ENCODE measurements at regions not wholly inside any gene's neighbourhood (a gene's known extent, or its start where the extent isn't known, plus 50 kb on each side); places are given as distances from the start of the nearest gene placed in this dataset.

GRCh38 chr17:73947281-73947965 lies 256.1 kb upstream of the RPL38 start:
- Histone ChIP-seq H3K9me3 (replicated peaks; ENCODE audit: control insufficient read depth, low read depth, low read length) (no peaks in the 10 kb centered on the region), H3K27me3 (ENCODE audit: control insufficient read depth, insufficient read depth, low read length) (peaks cover 33% of the 10 kb centered on the region), H3K4me3 (ENCODE audit: low read length) (no peak overlapping the region), H3K36me3 (ENCODE audit: control insufficient read depth, insufficient read depth, low read length) (no peaks in the 10 kb centered on the region), H3K4me1 (ENCODE audit: control insufficient read depth, insufficient read depth, low read length) (peaks cover 5% of the 10 kb centered on the region), H3K27ac (ENCODE audit: low read length) (no peak overlapping the region)
- 84% methylated on average over 13 of the region's 13 CpGs for whole genome bisulfite sequencing (ENCODE audit: insufficient coverage)
- no peak for DNase-seq

- WGBS (ENCODE audit: insufficient coverage), result 75% methylated on average over 2 of the region's 4 CpGs
- H3K4me1 ChIP-seq (ENCODE audit: control insufficient read depth, insufficient read depth, low read length), result peaks cover 8% of the 10 kb centered on the region
- DNase-seq, result no peak
These were observed 255.5 kb upstream of the RPL38 start for GRCh38 chr17:73947966-73948355.

GRCh38 chr17:73949903-73950592 lies 253.4 kb upstream of the RPL38 start:
- Histone ChIP-seq H3K27me3 (ENCODE audit: control insufficient read depth, insufficient read depth, low read length) (peaks cover 45% of the 10 kb centered on the region), H3K36me3 (ENCODE audit: control insufficient read depth, insufficient read depth, low read length) (no peaks in the 10 kb centered on the region), H3K4me3 (ENCODE audit: low read length) (no peak overlapping the region), H3K4me1 (ENCODE audit: control insufficient read depth, insufficient read depth, low read length) (peaks cover 8% of the 10 kb centered on the region), H3K9me3 (replicated peaks; ENCODE audit: control insufficient read depth, low read depth, low read length) (no peaks in the 10 kb centered on the region), H3K27ac (ENCODE audit: low read length) (no peak overlapping the region)
- 71% methylated on average over 6 of the region's 13 CpGs for WGBS (ENCODE audit: insufficient coverage)
- no peak for DNase-seq

More at GRCh38 chr17:73947966-73948355, 255.5 kb upstream of the RPL38 start:
- Histone ChIP-seq H3K4me3 (ENCODE audit: low read length) (no peak overlapping the region), H3K27me3 (ENCODE audit: control insufficient read depth, insufficient read depth, low read length) (peaks cover 38% of the 10 kb centered on the region), H3K27ac (ENCODE audit: low read length) (no peak overlapping the region), H3K9me3 (replicated peaks; ENCODE audit: control insufficient read depth, low read depth, low read length) (no peaks in the 10 kb centered on the region), H3K36me3 (ENCODE audit: control insufficient read depth, insufficient read depth, low read length) (no peaks in the 10 kb centered on the region)

- H3K36me3 ChIP-seq (ENCODE audit: control insufficient read depth, insufficient read depth, low read length), result no peaks in the 10 kb centered on the region
- DNase-seq, result no peak
- H3K27me3 ChIP-seq (ENCODE audit: control insufficient read depth, insufficient read depth, low read length), result peaks cover 42% of the 10 kb centered on the region
- 77% methylated on average over 4 of the region's 8 CpGs for WGBS (ENCODE audit: insufficient coverage)
- no peak overlapping the region for H3K27ac ChIP-seq (ENCODE audit: low read length)
- peaks cover 8% of the 10 kb centered on the region for H3K4me1 ChIP-seq (ENCODE audit: control insufficient read depth, insufficient read depth, low read length)
- no peak overlapping the region for H3K4me3 ChIP-seq (ENCODE audit: low read length)
- no peaks in the 10 kb centered on the region for H3K9me3 ChIP-seq (replicated peaks; ENCODE audit: control insufficient read depth, low read depth, low read length)
These were observed 252.9 kb upstream of the RPL38 start for GRCh38 chr17:73950593-73950914.

- DNase-seq, result peak; percentile 65
- Histone ChIP-seq H3K27ac (ENCODE audit: low read length) (no peak overlapping the region), H3K4me3 (ENCODE audit: low read length) (peak overlapping the region; percentile 5), H3K9me3 (replicated peaks; ENCODE audit: control insufficient read depth, low read depth, low read length) (no peaks in the 10 kb centered on the region), H3K4me1 (ENCODE audit: control insufficient read depth, insufficient read depth, low read length) (peaks cover 10% of the 10 kb centered on the region), H3K36me3 (ENCODE audit: control insufficient read depth, insufficient read depth, low read length) (no peaks in the 10 kb centered on the region), H3K27me3 (ENCODE audit: control insufficient read depth, insufficient read depth, low read length) (peaks cover 42% of the 10 kb centered on the region)
- WGBS (ENCODE audit: insufficient coverage), result 1% methylated on average over 20 of the region's 20 CpGs
These were observed 251.4 kb upstream of the RPL38 start for GRCh38 chr17:73952082-73952479.

- Histone ChIP-seq H3K36me3 (ENCODE audit: control insufficient read depth, insufficient read depth, low read length) (no peaks in the 10 kb centered on the region), H3K4me1 (ENCODE audit: control insufficient read depth, insufficient read depth, low read length) (peaks cover 10% of the 10 kb centered on the region), H3K27ac (ENCODE audit: low read length) (no peak overlapping the region), H3K27me3 (ENCODE audit: control insufficient read depth, insufficient read depth, low read length) (peaks cover 38% of the 10 kb centered on the region), H3K9me3 (replicated peaks; ENCODE audit: control insufficient read depth, low read depth, low read length) (no peaks in the 10 kb centered on the region), H3K4me3 (ENCODE audit: low read length) (peak overlapping the region; percentile 33)
- under 1% methylated on average over 63 of the region's 67 CpGs for WGBS (ENCODE audit: insufficient coverage)
- peak; percentile 32 for DNase-seq
These were observed 250.8 kb upstream of the RPL38 start for GRCh38 chr17:73952480-73953205.

- WGBS (ENCODE audit: insufficient coverage), result 65% methylated on average over 12 of the region's 12 CpGs
- H3K27me3 ChIP-seq (ENCODE audit: control insufficient read depth, insufficient read depth, low read length), result peaks cover 41% of the 10 kb centered on the region
- no peak overlapping the region for H3K27ac ChIP-seq (ENCODE audit: low read length)
- H3K4me3 ChIP-seq (ENCODE audit: low read length), result no peak overlapping the region
- H3K36me3 ChIP-seq (ENCODE audit: control insufficient read depth, insufficient read depth, low read length), result no peaks in the 10 kb centered on the region
- no peaks in the 10 kb centered on the region for H3K9me3 ChIP-seq (replicated peaks; ENCODE audit: control insufficient read depth, low read depth, low read length)
- no peak for DNase-seq
- peaks cover 10% of the 10 kb centered on the region for H3K4me1 ChIP-seq (ENCODE audit: control insufficient read depth, insufficient read depth, low read length)
These were observed 250.1 kb upstream of the RPL38 start for GRCh38 chr17:73953206-73954033.

- H3K9me3 ChIP-seq (replicated peaks; ENCODE audit: control insufficient read depth, low read depth, low read length), result no peaks in the 10 kb centered on the region
- H3K27ac ChIP-seq (ENCODE audit: low read length), result no peak overlapping the region
- H3K4me1 ChIP-seq (ENCODE audit: control insufficient read depth, insufficient read depth, low read length), result peaks cover 10% of the 10 kb centered on the region
- WGBS (ENCODE audit: insufficient coverage), result 46% methylated on average over 3 of the region's 5 CpGs
- no peak for DNase-seq
- no peaks in the 10 kb centered on the region for H3K36me3 ChIP-seq (ENCODE audit: control insufficient read depth, insufficient read depth, low read length)
- H3K4me3 ChIP-seq (ENCODE audit: low read length), result no peak overlapping the region
- peaks cover 41% of the 10 kb centered on the region for H3K27me3 ChIP-seq (ENCODE audit: control insufficient read depth, insufficient read depth, low read length)
These were observed 248.5 kb upstream of the RPL38 start for GRCh38 chr17:73954951-73955350.

- H3K4me3 ChIP-seq (ENCODE audit: low read length), result no peak overlapping the region
- peaks cover 10% of the 10 kb centered on the region for H3K4me1 ChIP-seq (ENCODE audit: control insufficient read depth, insufficient read depth, low read length)
- no peak overlapping the region for H3K27ac ChIP-seq (ENCODE audit: low read length)
- DNase-seq, result no peak
- peaks cover 38% of the 10 kb centered on the region for H3K27me3 ChIP-seq (ENCODE audit: control insufficient read depth, insufficient read depth, low read length)
- H3K36me3 ChIP-seq (ENCODE audit: control insufficient read depth, insufficient read depth, low read length), result no peaks in the 10 kb centered on the region
- 20% methylated on average over 1 of the region's 5 CpGs for WGBS (ENCODE audit: insufficient coverage)
- H3K9me3 ChIP-seq (replicated peaks; ENCODE audit: control insufficient read depth, low read depth, low read length), result no peaks in the 10 kb centered on the region
These were observed 247.9 kb upstream of the RPL38 start for GRCh38 chr17:73955616-73956015.

GRCh38 chr17:73956169-73956568 lies 247.3 kb upstream of the RPL38 start:
- peaks cover 34% of the 10 kb centered on the region for H3K27me3 ChIP-seq (ENCODE audit: control insufficient read depth, insufficient read depth, low read length)
- DNase-seq, result no peak
- H3K9me3 ChIP-seq (replicated peaks; ENCODE audit: control insufficient read depth, low read depth, low read length), result no peaks in the 10 kb centered on the region
- 80% methylated on average over 1 of the region's 1 CpG for WGBS (ENCODE audit: insufficient coverage)
- H3K4me3 ChIP-seq (ENCODE audit: low read length), result no peak overlapping the region
- H3K27ac ChIP-seq (ENCODE audit: low read length), result no peak overlapping the region
- peaks cover 10% of the 10 kb centered on the region for H3K4me1 ChIP-seq (ENCODE audit: control insufficient read depth, insufficient read depth, low read length)
- no peaks in the 10 kb centered on the region for H3K36me3 ChIP-seq (ENCODE audit: control insufficient read depth, insufficient read depth, low read length)

Measured in muscle of leg (tissue), 3 donors.